Stimulated activated naive CD4-positive, alpha-beta T cell (primary cell): ENCODE measurements at regions not wholly inside any gene's neighbourhood (a gene's known extent, or its start where the extent isn't known, plus 50 kb on each side); places are given as distances from the start of the nearest gene placed in this dataset.

Experiments used
- DNase-seq, 6 experiments: peaks; one replicate each; lab custom pipeline; 2025; lab: John Stamatoyannopoulos, UW

DNA sequence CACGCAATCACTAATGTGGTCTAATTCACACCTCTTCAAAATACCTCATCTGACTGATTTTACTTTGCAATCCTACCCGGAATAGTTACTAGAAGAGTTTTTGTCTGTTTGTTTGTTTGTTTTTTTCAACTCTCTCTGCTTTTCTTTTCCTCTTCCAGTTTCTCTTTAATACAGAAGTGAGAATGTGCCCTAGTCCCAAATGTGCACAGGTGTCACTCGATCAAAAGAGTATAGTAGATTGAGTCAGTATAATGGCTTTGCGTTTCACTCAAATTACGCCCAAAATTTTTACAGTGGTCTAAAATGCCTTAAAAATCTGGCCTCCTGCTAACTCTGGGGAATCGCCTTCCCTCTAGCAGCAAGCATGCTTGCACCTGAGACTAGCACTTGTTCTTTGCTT is 1536.8 kb downstream of the KCNT2 start:
- no peak for DNase-seq

DNA sequence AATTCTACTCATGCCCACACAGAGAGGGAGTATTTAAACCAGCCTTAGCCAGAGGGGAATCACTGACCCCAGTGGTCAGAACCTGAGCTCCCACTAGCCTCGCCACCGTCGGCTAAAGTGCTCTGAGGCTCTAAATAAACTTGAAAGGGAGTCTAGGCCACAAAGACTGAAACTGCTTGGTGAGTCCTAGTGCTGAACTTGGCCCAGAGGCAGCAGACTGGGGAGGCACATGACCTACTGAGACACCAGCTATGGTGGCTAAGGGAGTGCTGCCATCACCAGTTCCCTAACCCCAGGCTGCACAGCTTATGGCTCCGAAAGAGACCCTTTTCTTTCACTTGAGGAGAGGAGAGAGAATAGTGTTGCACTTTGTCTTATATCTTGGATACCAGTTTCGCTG is 1542.8 kb downstream of the KCNT2 start:
- DNase-seq = no peak

DNA sequence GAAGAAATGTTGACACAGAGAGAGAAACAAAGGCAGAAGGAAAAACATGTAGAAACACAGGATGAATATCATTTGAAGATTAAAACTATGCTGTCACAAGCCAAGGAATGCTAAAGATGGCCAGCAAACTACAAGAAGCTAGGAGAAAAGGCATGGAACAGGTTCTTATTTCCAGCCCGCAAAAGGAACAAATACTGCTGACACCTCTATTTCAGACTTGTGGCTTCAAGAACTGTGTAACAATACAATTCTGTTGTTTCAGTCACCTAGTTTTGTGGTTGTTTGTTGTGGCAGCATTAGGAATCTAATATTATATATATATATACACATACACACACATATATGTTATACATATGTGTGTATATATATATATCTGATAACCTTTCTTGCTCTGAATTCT is 1543.9 kb downstream of the KCNT2 start:
- DNase-seq = no peak

DNA sequence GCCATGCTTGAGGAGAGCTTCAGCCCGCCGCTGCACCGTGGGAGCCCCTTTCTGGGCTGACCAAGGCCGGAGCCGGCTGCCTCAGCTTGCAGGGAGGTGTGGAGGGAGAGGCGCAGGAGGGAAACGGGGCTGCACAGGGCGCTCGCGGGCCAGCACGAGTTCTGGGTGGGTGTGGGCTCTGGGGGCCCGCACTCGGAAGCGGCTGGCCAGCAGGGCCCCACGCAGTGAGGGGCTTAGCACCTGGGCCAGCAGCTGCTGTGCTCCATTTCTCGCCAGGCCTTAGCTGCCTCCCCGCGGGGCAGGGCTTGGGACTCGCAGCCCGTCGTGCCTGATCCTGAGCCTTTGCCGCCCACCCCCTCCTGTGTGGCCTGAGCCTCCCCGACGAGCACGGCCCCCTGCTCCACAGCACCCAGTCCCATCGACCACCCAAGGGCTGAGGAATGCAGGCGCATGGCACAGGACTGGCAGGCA is 1554.0 kb downstream of the KCNT2 start:
- no peak for DNase-seq

DNA sequence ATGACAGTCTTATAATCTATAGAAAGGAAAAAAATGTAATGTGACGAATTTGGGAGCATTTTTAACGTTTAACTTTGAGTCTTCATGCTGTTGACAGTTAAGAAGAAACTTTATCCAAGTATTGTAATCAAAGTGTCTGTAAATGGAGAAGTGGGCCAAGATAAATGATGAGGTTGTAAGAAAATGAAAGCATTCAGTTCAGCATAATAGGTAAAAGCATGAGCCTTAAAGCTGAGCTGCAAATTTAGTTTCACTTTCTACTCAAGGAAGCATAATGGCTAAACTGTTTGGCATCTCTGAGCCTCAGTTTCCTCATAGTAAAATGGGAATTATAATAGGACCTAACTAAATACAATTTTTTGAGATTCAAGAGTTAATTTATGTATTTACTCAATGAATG is 1554.8 kb downstream of the KCNT2 start:
- DNase-seq = no peak

DNA sequence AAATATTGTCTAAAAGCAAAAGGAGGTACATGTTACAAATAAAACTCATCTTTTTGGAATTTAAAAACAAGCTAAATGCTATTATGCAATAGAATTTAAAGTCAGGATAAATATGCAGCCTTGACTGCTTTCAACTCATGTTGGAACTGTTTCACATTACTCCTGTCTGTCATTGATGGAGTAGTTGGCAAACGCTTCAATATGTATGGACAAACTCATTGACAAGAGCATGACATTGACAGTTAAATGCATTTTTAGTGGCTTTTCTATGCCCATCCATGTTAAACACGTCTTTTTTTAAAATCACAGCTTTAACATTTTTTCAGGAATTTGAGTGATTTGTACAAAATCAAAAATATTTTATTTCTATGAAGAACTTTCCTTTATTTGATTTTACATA is 1560.5 kb downstream of the KCNT2 start:
- DNase-seq = no peak

DNA sequence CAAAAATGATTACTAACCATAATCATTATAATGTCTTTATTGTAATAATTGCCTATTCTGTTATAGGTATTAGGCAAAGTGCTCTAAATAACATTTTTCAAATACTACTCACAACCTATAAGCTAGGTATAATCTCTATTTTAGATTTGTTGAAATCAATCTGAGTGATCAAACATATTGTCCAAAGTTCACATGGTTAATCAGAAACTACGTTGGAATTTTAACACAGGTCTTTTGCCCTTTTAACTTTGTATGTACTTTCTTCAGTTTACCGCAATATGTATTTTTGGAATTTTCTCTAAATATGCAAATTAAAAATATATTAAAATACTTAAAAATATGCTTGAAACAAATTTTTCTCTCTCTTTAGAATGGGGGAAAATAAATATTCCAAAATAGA is 1563.2 kb downstream of the KCNT2 start:
- DNase-seq = no peak

DNA sequence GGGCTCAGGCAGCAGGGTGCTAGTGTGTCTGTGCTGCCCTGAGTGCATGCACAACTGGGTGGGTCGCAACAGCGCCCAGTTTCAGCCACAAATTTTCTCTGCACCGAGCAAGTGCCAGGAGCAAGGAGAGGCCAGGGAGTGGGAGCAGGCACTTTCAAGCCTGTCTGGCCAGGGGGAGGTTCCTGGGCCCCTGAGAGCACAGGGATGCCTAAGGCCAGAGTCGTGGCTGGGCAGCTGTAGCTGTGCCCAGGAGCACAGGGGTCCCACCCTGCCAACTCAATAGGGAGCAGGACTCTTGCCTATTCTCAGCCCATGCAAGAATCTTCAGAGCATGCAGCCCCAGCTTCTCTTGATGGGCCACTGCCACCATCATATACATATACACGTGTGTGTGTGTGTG is 1577.4 kb downstream of the KCNT2 start:
- DNase-seq = no peak

DNA sequence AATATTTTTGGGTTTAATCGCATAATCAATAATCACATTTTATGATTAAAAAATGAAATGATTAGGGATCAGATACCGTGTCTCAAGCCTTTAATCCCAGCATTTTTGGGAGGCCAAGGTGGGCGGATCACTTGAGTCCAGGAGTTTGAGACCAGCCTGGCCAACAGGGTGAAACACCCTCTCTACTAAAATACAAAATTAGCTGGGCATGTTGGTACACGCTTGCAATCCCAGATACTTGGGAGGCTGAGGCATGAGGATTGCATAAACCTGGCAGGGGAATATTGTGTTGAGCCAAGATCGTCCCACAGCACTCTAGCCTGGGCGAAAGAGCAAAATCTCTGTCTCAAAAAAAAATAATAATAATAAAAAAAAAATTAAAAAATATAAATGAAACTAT is 1581.4 kb downstream of the KCNT2 start:
- no peak for DNase-seq

DNA sequence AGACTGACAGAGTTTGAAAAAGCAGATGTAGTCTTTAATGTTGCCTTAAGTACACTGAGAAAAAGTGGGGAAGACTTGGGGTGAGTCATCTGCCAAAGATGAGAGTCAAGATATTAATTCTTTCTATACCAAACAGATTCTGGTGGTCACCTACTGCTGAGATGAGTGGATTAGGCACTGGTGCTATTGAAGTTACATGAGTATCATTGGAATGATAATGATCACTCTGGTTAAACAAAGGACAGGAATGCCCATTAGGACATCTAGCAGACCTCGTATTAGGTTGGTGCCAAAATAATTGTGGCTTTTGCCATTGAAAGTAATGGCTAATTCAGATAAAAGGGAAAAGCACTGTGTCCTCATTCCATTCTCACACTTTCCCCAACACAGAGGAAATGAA is 1588.9 kb downstream of the KCNT2 start:
- DNase-seq = no peak

DNA sequence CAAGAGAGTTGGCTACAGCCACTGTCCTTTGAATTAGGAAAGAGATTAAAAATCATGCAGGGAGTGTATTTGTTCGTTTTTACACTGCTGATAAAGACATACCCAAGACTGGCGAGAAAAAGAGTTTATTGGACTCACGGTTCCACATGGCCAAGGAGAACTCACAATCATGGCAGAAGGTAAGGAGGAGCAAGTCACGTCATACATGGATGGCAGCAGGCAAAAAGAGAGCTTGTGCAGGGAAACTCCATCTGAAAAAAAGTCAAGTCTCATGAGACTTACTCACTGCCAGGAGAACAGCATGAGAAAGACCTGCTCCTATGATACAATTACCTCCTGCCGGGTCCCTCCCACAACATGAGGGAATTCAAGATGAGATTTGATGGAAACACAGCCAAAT is 1595.2 kb downstream of the KCNT2 start:
- no peak for DNase-seq

DNA sequence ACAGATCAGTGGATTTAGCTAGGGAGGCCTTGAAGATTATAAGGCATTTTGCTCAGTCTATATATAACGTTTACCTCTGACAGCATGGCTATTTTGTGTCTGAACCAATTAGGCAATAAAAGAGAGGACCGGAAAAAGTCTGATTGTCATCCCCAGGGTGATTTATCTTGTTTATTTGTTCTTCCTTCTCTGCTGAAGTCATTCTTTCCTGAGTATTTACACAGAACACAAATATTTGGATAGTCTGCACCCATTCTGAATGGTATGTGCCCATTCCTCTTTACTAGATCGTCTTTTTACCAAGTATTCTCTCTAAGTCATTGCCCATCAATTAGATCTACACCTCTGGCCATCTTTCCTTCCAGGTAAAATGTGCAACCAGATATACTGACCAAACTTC is 1602.9 kb downstream of the KCNT2 start:
- no peak for DNase-seq

DNA sequence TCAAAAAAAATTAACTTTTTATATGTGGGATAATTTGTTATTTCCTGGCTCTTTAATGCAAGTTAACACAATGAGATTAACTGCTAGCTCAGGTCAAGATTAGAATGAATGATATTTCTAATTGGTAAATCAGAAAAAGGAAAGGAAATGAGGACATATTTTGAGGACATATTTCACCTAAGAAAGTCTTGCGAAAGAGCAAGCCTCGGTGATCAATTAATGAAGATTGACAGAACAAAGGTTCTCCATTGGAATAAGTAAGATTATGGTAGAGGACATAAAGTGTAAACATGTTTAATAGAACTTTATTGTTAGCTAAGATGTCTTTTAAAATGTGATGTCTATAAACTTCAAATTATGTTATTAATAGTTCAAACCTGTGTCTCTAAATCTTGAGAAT is 1617.8 kb downstream of the KCNT2 start:
- no peak for DNase-seq

DNA sequence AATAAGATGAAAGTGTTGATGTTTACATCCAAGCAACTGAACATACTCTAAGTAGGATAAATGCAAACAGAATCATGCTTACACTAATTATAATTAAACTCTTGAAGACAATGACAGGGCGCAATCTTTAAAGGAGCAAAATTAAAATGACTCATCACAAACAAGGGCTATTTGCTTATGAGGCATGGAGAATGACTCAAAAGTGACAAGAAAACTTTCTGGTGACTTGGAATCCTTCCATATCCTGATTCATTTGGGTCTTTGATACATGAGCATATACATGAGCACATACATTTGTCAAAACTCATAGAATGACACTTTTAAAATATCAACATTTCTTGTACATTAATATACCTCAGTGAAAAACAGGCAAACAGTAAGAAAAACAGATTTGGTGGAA is 1632.3 kb downstream of the KCNT2 start:
- DNase-seq = no peak

DNA sequence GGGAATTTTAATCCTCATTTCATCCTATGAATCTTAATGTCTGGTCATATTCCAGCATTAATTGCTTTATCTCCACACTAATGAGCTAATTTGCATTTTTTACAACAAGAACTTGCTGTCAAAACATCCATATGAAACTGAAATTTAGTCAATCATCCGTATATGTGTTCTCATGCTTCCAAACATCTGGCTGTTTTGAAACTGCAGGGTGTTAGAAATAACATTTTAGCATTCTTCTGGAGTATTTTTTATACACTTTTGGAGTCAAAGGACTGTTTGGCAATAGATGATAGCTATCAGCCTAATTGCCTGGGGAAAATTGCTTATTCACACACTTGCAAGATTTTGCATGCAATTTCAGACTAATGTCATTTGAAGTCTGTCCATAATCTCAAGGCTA is 1639.3 kb downstream of the KCNT2 start:
- DNase-seq = no peak

DNA sequence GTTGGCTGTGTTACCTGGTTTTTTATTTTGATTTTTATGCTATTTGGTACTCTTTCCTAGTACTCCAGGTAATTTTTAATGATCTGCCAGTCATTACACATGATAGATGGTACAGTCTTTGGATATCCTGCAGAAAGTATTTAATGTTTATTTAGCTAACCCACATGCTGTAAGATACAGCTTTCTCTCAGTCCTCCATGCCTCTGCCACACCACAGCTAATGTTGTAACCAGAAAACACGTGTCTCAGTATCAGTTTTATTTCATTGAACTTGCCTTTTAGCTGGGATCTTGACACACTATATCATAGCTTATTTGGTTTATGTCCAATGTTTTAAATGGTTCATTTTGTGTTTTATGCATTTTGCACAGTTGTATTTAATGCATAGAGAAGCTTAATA is 1648.4 kb downstream of the KCNT2 start:
- no peak for DNase-seq

DNA sequence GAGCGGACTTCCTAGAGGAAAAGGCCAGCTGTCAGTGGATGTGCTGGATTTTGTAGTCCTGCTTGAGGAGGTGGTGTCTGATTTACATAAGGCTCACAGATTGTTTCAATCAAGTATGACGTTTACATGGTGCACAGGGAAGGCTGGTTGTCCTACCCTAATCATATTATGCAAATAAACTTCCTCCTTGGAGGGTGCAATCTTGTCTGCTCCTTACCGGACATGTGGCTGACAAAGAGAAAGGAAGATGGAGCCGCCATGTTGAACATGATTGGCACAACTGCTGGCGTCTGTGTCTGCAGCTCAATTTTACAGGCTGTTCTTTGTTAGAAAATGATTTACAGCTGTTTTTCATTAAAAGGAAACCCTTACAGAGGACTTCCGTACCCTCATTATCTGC is 1656.1 kb downstream of the KCNT2 start:
- DNase-seq = no peak

DNA sequence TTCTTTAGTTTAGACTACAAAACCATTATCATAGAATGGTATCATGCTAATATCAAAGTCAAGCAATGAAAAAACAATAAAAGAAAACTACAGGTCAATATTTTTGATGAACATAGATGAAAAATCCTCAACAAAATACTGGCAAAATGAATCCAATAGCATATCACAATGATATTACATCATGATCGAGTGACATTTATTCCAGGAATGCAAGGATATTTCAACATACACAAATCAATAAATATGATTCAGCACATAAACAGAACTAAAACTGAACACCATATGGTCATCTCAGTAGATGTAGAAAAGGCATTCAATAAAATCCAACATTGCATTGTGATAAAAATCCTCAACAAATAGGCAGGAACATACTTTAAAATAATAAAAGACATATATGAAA is 1657.7 kb downstream of the KCNT2 start:
- DNase-seq = no peak

DNA sequence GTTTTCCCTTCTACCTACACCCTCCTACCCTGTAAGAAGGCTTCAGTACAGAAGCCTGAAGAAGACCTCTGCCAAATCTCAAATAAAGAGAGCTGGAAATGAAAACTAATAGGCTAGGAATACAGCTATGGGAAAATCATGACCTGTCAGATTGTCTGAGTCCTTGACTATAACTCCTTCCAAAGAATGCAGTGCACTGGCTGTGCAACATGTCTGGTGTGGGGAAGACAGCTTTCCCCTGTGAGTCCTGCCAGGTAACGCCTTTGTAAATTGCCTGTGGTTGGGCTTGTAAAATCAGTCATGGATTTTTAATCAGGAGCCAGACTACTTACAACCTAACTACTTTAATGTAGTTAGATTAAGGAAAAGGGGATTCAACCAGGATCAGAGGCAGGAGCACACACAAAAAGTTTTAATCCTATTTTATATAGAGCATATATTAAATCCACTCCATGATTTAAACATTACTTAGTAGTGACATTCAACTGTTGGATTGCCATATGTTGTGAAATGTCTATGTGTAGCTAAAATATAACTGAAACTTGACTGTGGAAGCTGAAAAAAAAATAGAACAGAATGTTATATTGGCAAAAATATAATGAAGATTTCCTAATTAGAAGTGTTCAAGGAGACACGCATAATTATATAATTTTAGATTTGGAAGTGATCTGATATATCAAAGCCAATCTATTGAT is 1667.8 kb downstream of the KCNT2 start:
- DNase-seq = no peak

DNA sequence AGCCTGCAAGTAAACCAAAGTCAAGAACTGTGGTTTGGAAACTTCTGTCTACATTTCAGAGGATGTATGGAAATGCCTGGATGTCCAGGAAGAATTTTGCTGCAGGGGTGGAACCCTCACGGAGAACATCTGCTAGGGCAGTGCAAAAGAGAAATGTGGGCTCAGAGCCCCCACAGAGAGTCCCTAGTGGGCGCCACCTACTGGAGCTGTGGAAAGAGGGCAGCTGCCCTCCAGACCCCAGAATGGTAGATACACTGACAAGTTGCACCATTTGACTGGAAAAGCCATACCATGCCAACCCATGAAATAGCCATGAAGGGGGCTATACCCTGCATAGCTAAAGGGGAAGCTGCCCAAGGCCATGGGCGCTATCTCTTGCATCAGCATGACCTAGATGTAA is 1672.4 kb downstream of the KCNT2 start:
- no peak for DNase-seq

DNA sequence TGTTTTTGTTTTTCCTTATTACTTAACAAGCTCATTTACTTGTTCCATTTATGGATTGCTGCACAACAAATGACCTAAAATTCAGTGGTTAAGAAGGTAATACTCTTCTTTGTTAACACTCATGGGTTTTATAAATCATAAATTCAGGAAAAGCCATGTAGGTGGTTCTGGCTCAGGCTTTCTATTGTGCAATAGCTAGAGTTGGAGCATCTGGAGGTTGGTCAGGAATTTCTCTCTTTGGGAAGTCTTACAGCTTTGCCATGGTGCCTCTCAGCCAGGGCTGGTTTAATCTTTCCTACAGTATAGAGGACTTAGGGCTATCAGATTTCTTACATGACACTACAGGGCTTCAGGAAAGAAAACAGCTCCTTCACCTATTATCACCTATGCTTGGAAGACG is 1677.1 kb downstream of the KCNT2 start:
- no peak for DNase-seq

DNA sequence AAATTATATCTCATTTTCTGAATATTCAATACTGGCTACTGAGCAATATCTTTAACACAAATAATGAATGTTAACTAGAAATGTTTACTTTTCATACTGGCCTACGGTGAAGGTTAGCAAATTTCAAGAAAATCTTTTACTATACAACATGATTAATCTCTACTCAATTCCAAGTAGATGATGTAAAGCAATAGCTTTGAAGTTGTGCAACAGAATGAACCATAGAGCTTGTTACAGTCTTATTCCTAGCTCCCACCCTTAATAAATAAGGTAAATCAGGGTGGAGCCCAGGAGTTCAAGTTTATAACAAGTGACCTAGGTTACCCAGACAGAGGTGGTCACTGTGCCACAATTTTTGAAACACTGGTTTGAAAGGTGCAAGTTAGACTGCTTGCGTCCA is 1678.1 kb downstream of the KCNT2 start:
- DNase-seq = no peak

DNA sequence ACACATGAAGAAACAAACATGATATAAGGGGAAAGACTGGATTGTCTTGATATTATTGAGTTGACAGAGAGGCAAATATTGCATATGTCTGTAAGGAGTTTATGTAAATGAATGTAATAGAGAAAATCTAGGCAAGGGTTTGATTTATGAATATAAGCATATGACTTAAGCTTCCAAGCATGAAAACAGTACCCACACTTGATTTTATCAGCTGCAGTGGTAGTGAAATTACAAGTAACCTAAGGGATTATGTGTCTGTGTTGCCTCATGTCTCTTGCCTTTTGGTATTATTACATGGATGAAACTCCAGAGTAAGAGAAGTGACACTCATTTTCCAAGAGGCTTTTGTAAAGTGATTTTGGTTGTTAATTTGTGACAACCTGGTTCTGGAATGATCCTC is 1678.9 kb downstream of the KCNT2 start:
- no peak for DNase-seq

DNA sequence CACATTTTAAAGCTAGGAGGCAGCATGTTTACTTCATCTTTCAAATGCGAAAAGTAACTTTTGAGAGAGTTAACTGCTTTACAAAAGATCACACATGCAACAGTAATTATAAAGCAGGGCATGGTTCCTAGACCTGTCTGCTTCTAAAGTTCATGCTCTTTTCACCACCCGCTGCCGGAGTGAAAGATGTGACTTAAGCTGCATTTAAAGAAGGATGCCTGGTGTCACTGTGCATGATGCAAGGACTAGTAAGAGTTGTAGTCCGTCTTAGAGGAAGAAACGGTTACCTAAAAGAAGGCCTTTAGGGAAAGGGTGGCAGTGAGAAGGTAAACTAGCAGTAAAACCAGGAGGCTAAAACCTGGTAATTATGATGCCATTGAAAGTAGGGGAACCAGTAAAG is 1689.1 kb downstream of the KCNT2 start:
- DNase-seq = no peak

DNA sequence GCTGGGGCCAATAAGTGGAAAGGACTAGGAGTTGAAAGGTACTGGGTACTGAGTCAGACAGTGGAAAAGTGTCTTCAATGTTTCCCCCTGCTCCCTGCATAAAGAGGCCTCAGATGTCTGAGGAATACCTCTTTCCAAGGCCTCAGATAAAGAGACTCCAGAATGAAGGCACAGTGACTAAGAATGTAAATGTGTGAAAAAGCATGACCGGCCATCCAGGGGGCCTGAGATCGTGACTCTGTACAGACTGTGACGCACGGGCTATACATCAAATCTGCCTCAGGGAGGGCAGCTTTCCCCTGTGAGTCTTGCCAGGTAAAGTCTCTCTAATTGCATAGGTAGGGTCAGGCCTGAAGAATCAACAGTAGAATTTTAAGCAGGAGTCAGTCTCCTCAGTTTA is 1690.5 kb downstream of the KCNT2 start:
- no peak for DNase-seq
